H9 (cell line): ENCODE measurements at regions not wholly inside any gene's neighbourhood (a gene's known extent, or its start where the extent isn't known, plus 50 kb on each side); places are given as distances from the start of the nearest gene placed in this dataset.

Source experiments
- DNase-seq: peaks from one replicate; pipeline ENCODE4 v3.0.0-alpha.2; 2017
- H2AFZ ChIP-seq: one replicate; pipeline ENCODE4 v1.6.1; 2013; ENCODE audit warnings: mild to moderate bottlenecking, low read length, control low read depth, moderate library complexity
- H2AK5ac ChIP-seq: 2 replicates; pipeline ENCODE4 v1.6.1; 2013; ENCODE audit warnings: low read length, control low read depth, mixed read lengths; ENCODE audit not compliant: insufficient read length
- H2BK120ac ChIP-seq: one replicate; pipeline ENCODE4 v1.6.1; 2013; ENCODE audit warnings: low read depth, mild to moderate bottlenecking, low read length, control low read depth, inconsistent platforms; ENCODE audit not compliant: poor library complexity, severe bottlenecking
- H2BK12ac ChIP-seq: 2 replicates; pipeline ENCODE4 v1.6.1; 2013; ENCODE audit warnings: low read length, control low read depth, mixed read lengths, low read depth; ENCODE audit not compliant: insufficient read length
- H2BK15ac ChIP-seq: 2 replicates; pipeline ENCODE4 v1.6.1; 2013; ENCODE audit warnings: low read depth, low read length, control low read depth
- H2BK20ac ChIP-seq: one replicate; pipeline ENCODE4 v1.6.1; 2013; ENCODE audit warnings: low read depth, mild to moderate bottlenecking, low read length, control low read depth, inconsistent platforms; ENCODE audit not compliant: poor library complexity, severe bottlenecking
- H2BK5ac ChIP-seq: 2 replicates; pipeline ENCODE4 v1.6.1; 2013; ENCODE audit warnings: low read length, control low read depth, mixed read lengths; ENCODE audit not compliant: insufficient read length
- H3K14ac ChIP-seq: 2 replicates; pipeline ENCODE4 v1.6.1; 2013; ENCODE audit warnings: low read length, control low read depth; ENCODE audit not compliant: insufficient read depth
- H3K18ac ChIP-seq: 2 replicates; pipeline ENCODE4 v1.6.1; 2013; ENCODE audit warnings: low read depth, mild to moderate bottlenecking, mixed read lengths, low read length, control low read depth; ENCODE audit not compliant: insufficient read length
- H3K23ac ChIP-seq: 2 replicates; pipeline ENCODE4 v1.6.1; 2013; ENCODE audit warnings: low read length, control low read depth, mixed read lengths, low read depth; ENCODE audit not compliant: insufficient read length
- H3K23me2 ChIP-seq: 2 replicates; pipeline ENCODE4 v1.6.1; 2013; ENCODE audit warnings: low read depth, mild to moderate bottlenecking, mixed read lengths, low read length, control low read depth; ENCODE audit not compliant: insufficient read length, poor library complexity, severe bottlenecking
- H3K27ac ChIP-seq: 2 replicates; pipeline ENCODE4 v1.5.1; 2013; ENCODE audit warnings: low read length, control low read depth, mixed read lengths, low read depth; ENCODE audit not compliant: insufficient read length
- H3K27me3 ChIP-seq: 2 replicates; pipeline ENCODE4 v1.6.1; 2013; ENCODE audit warnings: low read length, control low read depth, inconsistent platforms; ENCODE audit not compliant: insufficient read depth
- H3K4ac ChIP-seq: 2 replicates; pipeline ENCODE4 v1.6.1; 2013; ENCODE audit warnings: low read depth, mild to moderate bottlenecking, control low read depth, inconsistent platforms, low read length, moderate library complexity
- H3K4me1 ChIP-seq: 2 replicates; pipeline ENCODE4 v1.6.1; 2013; ENCODE audit warnings: low read length, control low read depth, inconsistent platforms; ENCODE audit not compliant: insufficient read depth
- H3K4me2 ChIP-seq: 2 replicates; pipeline ENCODE4 v1.6.1; 2013; ENCODE audit warnings: low read length, control low read depth, mixed read lengths; ENCODE audit not compliant: insufficient read length, insufficient read depth
- H3K56ac ChIP-seq: 2 replicates; pipeline ENCODE4 v1.6.1; 2013; ENCODE audit warnings: low read depth, mild to moderate bottlenecking, mixed read lengths, low read length, control low read depth; ENCODE audit not compliant: insufficient read length
- H3K79me1 ChIP-seq: 2 replicates; pipeline ENCODE4 v1.6.1; 2013; ENCODE audit warnings: low read depth, mild to moderate bottlenecking, moderate library complexity, low read length, control low read depth, inconsistent platforms; ENCODE audit not compliant: insufficient read depth, poor library complexity, severe bottlenecking
- H3K79me2 ChIP-seq: 2 replicates; pipeline ENCODE4 v1.6.1; 2013; ENCODE audit warnings: low read length, control low read depth, inconsistent platforms; ENCODE audit not compliant: insufficient read depth
- H3K9ac ChIP-seq: 2 replicates; pipeline ENCODE4 v1.6.1; 2013; ENCODE audit warnings: low read length, control low read depth, mixed read lengths; ENCODE audit not compliant: insufficient read length; ENCODE audit errors: extremely low read depth
- H3K9me3 ChIP-seq: one replicate; pipeline ENCODE4 v1.6.1; 2013; ENCODE audit warnings: low read depth, low read length, inconsistent platforms; ENCODE audit not compliant: control insufficient read depth
- H3T11ph ChIP-seq: one replicate; pipeline ENCODE4 v1.6.1; 2013; ENCODE audit warnings: mild to moderate bottlenecking, low read length, control low read depth, inconsistent platforms
- H4K20me1 ChIP-seq: one replicate; pipeline ENCODE4 v1.6.1; 2013; ENCODE audit not compliant: control insufficient read depth, insufficient read length, insufficient read depth
- H4K5ac ChIP-seq: 2 replicates; pipeline ENCODE4 v1.6.1; 2013; ENCODE audit warnings: low read depth, mild to moderate bottlenecking, mixed read lengths, low read length, control low read depth; ENCODE audit not compliant: insufficient read length
- H4K8ac ChIP-seq: replicated peaks from 2 replicates; pipeline ENCODE4 v1.6.1; 2013; ENCODE audit warnings: low read length, control low read depth, mixed read lengths, low read depth; ENCODE audit not compliant: insufficient read length
- H4K91ac ChIP-seq: 2 replicates; pipeline ENCODE4 v1.6.1; 2013; ENCODE audit warnings: low read depth, mild to moderate bottlenecking, moderate library complexity, mixed read lengths, low read length, control low read depth; ENCODE audit not compliant: insufficient read length
- H3K27ac Mint-ChIP-seq, 3 experiments: 2 replicates in 2 of 3; 3 replicates in 1 of 3; pipeline ENCODE4 v1.8.0; 2020 to 2021; ENCODE audit warnings: mixed read lengths in 3 of 3, mild to moderate bottlenecking in 1 of 3, moderate library complexity in 1 of 3
- H3K27me3 Mint-ChIP-seq: 2 replicates; pipeline ENCODE4 v1.8.0; 2021; ENCODE audit warnings: low read depth, mild to moderate bottlenecking, moderate library complexity, mixed read lengths
- H3K36me3 Mint-ChIP-seq, 3 experiments: 2 replicates in 2 of 3; 3 replicates in 1 of 3; pipeline ENCODE4 v1.8.0; 2020 to 2021; ENCODE audit warnings: low read depth in 3 of 3, mixed read lengths in 3 of 3; ENCODE audit not compliant: insufficient read depth in 1 of 3
- H3K4me1 Mint-ChIP-seq, 2 experiments: 2 replicates each; pipeline ENCODE4 v1.8.0; 2020; ENCODE audit warnings: mixed read lengths in 2 of 2
- H3K4me3 Mint-ChIP-seq, 2 experiments: 2 replicates in 1 of 2; 3 replicates in 1 of 2; pipeline ENCODE4 v1.8.0; 2020 to 2021; ENCODE audit warnings: mild to moderate bottlenecking in 2 of 2, mixed read lengths in 2 of 2, moderate library complexity in 1 of 2
- H3K9me3 Mint-ChIP-seq, 2 experiments: 2 replicates in 1 of 2; 3 replicates in 1 of 2; pipeline ENCODE4 v1.8.0; 2020; ENCODE audit warnings: mild to moderate bottlenecking in 2 of 2, mixed read lengths in 2 of 2, moderate library complexity in 1 of 2
- CTCF ChIP-seq: fragments of 200-600 bp; sonication (generic); conservative IDR thresholded peaks from 3 replicates; pipeline ENCODE4 v1.8.0; 2021; ENCODE audit warnings: antibody characterized with exemption, mild to moderate bottlenecking
- WGBS: extraction: QIAGEN DNeasy Blood & Tissue Kit; methylation state at CpG from one replicate; pipeline ENCODE4 v1.1.7; 2013; ENCODE audit warnings: missing lambda C conversion rate, low lambda C conversion rate, mixed read lengths; ENCODE audit not compliant: insufficient read length; ENCODE audit errors: extremely low coverage; 5-methylcytosine and 5-hydroxymethylcytosine counted together

GRCh38 chr5:179418972-179419371 is 73.7 kb upstream of the ADAMTS2 start:
- no peak overlapping the region for H3K23ac ChIP-seq
- no peaks in the 10 kb centered on the region for H3K79me1 ChIP-seq
- DNase-seq, result no peak
- H3K56ac ChIP-seq, result no peak overlapping the region
- Mint-ChIP-seq H3K4me3 (no peak overlapping the region), H3K27me3 (peaks cover 6% of the 10 kb centered on the region), H3K36me3 (no peaks in the 10 kb centered on the region), H3K27ac (no peak overlapping the region; a peak in 1 of 7 replicates), H3K4me1 (0 out of 4 replicates have a peak, but pooled peaks cover 0 to 5% of the 10 kb centered on the region in 2 experiments), H3K9me3 (peaks cover 0 to 4% of the 10 kb centered on the region in 2 experiments; a peak in 1 of 5 replicates)
- no peak overlapping the region for H2BK5ac ChIP-seq
- no CpG with 5 or more reads among the region's 11 CpGs for WGBS
- no peak overlapping the region for H2AK5ac ChIP-seq
- no peaks in the 10 kb centered on the region for H4K20me1 ChIP-seq
- no peaks in the 10 kb centered on the region for H3K9me3 ChIP-seq
- no peak overlapping the region for H3K18ac ChIP-seq
- H3K4me1 ChIP-seq, result no peaks in the 10 kb centered on the region
- no peak overlapping the region; the same call in 1 of the 2 replicates for H3K14ac ChIP-seq
- no peak overlapping the region for H4K5ac ChIP-seq
- H3K9ac ChIP-seq, result no peak overlapping the region
- H3K4ac ChIP-seq, result no peak overlapping the region
- no peaks in the 10 kb centered on the region for H3K23me2 ChIP-seq
- no peaks in the 10 kb centered on the region for H3K79me2 ChIP-seq
- no peak overlapping the region for H3K4me2 ChIP-seq
- H3K27me3 ChIP-seq, result no peaks in the 10 kb centered on the region
- H2BK20ac ChIP-seq, result no peak overlapping the region
- no peak overlapping the region for H4K8ac ChIP-seq
- no peak overlapping the region for H2BK15ac ChIP-seq
- H2BK120ac ChIP-seq, result no peak overlapping the region
- H3T11ph ChIP-seq, result no peak overlapping the region
- no peak overlapping the region for H4K91ac ChIP-seq
- no peak overlapping the region for H3K27ac ChIP-seq
- no peak overlapping the region for H2AFZ ChIP-seq
- TF ChIP-seq CTCF, result no peak
- no peak overlapping the region for H2BK12ac ChIP-seq
